H1 (cell line): ENCODE measurements at regions not wholly inside any gene's neighbourhood (a gene's known extent, or its start where the extent isn't known, plus 50 kb on each side); places are given as distances from the start of the nearest gene placed in this dataset.

Source experiments
- EGR1 ChIP-seq: IDR thresholded peaks from 2 replicates; pipeline ENCODE4 v1.6.1; 2011; ENCODE audit warnings: low read depth, low read length, borderline replicate concordance
- GTF2F1 ChIP-seq: IDR thresholded peaks from 2 replicates; pipeline ENCODE4 v1.6.1; 2012; ENCODE audit warnings: low read depth, low read length, improper control_type of control experiment, borderline replicate concordance
- HDAC2 ChIP-seq, 2 experiments: fragments of 300-600 bp in 1 of 2; sonication (generic) in 1 of 2; IDR thresholded peaks; 2 replicates each; pipeline ENCODE4 v1.6.1; 2011 to 2012; ENCODE audit warnings: low read depth in 2 of 2, low read length in 2 of 2, mild to moderate bottlenecking in 2 of 2, moderate library complexity in 2 of 2, borderline replicate concordance in 1 of 2, inconsistent platforms in 1 of 2
- PHF8 ChIP-seq: fragments of 200-600 bp; sonication (generic); conservative IDR thresholded peaks from 2 replicates; pipeline ENCODE4 v1.7.1; 2012; ENCODE audit warnings: low read depth, mild to moderate bottlenecking, inconsistent platforms, low read length, moderate library complexity
- TF ChIP-seq, protein P1 (sequence below): fragments of 300-600 bp; sonication (generic); IDR thresholded peaks from 2 replicates; pipeline ENCODE4 v1.7.1; 2012; ENCODE audit warnings: low read length, moderate library complexity, mild to moderate bottlenecking, inconsistent platforms; ENCODE audit not compliant: insufficient replicate concordance

DNA sequence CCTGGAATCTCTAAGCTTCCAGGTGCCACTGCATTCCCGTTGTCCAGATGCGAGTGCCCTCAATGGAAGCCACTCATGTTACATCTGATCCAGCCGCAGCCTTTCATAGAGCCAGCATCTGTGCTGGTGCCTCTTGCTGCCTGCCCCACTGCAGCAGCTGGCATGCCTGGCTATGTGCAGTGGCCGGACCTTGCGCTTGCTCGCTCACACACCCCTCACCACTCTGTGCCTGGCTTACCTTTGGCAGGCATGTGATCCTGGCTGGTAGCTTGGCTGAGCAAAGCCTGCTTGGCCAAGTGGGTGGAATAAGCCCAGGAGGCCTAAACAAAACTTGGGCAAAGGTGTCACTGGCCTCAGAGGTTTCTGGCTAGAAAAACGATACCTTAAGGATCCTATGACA, 59.5 kb upstream of the CDKN2AIP start (continued):
- no peak for TF ChIP-seq GTF2F1
- no peak for TF ChIP-seq EGR1
- TF ChIP-seq HDAC2 (IDR thresholded peaks at IDR 0.05; ENCODE audit: borderline replicate concordance in 1 of 2, low read depth in 2 of 2, low read length in 2 of 2): no peak
- no peak for TF ChIP-seq PHF8
- TF ChIP-seq, protein P1, sequence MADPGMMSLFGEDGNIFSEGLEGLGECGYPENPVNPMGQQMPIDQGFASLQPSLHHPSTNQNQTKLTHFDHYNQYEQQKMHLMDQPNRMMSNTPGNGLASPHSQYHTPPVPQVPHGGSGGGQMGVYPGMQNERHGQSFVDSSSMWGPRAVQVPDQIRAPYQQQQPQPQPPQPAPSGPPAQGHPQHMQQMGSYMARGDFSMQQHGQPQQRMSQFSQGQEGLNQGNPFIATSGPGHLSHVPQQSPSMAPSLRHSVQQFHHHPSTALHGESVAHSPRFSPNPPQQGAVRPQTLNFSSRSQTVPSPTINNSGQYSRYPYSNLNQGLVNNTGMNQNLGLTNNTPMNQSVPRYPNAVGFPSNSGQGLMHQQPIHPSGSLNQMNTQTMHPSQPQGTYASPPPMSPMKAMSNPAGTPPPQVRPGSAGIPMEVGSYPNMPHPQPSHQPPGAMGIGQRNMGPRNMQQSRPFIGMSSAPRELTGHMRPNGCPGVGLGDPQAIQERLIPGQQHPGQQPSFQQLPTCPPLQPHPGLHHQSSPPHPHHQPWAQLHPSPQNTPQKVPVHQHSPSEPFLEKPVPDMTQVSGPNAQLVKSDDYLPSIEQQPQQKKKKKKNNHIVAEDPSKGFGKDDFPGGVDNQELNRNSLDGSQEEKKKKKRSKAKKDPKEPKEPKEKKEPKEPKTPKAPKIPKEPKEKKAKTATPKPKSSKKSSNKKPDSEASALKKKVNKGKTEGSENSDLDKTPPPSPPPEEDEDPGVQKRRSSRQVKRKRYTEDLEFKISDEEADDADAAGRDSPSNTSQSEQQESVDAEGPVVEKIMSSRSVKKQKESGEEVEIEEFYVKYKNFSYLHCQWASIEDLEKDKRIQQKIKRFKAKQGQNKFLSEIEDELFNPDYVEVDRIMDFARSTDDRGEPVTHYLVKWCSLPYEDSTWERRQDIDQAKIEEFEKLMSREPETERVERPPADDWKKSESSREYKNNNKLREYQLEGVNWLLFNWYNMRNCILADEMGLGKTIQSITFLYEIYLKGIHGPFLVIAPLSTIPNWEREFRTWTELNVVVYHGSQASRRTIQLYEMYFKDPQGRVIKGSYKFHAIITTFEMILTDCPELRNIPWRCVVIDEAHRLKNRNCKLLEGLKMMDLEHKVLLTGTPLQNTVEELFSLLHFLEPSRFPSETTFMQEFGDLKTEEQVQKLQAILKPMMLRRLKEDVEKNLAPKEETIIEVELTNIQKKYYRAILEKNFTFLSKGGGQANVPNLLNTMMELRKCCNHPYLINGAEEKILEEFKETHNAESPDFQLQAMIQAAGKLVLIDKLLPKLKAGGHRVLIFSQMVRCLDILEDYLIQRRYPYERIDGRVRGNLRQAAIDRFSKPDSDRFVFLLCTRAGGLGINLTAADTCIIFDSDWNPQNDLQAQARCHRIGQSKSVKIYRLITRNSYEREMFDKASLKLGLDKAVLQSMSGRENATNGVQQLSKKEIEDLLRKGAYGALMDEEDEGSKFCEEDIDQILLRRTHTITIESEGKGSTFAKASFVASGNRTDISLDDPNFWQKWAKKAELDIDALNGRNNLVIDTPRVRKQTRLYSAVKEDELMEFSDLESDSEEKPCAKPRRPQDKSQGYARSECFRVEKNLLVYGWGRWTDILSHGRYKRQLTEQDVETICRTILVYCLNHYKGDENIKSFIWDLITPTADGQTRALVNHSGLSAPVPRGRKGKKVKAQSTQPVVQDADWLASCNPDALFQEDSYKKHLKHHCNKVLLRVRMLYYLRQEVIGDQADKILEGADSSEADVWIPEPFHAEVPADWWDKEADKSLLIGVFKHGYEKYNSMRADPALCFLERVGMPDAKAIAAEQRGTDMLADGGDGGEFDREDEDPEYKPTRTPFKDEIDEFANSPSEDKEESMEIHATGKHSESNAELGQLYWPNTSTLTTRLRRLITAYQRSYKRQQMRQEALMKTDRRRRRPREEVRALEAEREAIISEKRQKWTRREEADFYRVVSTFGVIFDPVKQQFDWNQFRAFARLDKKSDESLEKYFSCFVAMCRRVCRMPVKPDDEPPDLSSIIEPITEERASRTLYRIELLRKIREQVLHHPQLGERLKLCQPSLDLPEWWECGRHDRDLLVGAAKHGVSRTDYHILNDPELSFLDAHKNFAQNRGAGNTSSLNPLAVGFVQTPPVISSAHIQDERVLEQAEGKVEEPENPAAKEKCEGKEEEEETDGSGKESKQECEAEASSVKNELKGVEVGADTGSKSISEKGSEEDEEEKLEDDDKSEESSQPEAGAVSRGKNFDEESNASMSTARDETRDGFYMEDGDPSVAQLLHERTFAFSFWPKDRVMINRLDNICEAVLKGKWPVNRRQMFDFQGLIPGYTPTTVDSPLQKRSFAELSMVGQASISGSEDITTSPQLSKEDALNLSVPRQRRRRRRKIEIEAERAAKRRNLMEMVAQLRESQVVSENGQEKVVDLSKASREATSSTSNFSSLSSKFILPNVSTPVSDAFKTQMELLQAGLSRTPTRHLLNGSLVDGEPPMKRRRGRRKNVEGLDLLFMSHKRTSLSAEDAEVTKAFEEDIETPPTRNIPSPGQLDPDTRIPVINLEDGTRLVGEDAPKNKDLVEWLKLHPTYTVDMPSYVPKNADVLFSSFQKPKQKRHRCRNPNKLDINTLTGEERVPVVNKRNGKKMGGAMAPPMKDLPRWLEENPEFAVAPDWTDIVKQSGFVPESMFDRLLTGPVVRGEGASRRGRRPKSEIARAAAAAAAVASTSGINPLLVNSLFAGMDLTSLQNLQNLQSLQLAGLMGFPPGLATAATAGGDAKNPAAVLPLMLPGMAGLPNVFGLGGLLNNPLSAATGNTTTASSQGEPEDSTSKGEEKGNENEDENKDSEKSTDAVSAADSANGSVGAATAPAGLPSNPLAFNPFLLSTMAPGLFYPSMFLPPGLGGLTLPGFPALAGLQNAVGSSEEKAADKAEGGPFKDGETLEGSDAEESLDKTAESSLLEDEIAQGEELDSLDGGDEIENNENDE: no peak
- TF ChIP-seq, all 59 proteins: peak for 0
